CD4-positive, alpha-beta T cell treated with Interleukin-6 at 100 ng/mL for 8 hours (primary cell): ENCODE measurements at regions not wholly inside any gene's neighbourhood (a gene's known extent, or its start where the extent isn't known, plus 50 kb on each side); places are given as distances from the start of the nearest gene placed in this dataset.

Source experiments
- DNase-seq: peaks from one replicate; pipeline ENCODE4 v3.0.0-alpha.2; 2020; ENCODE audit warnings: mixed read lengths, low spot score

DNA sequence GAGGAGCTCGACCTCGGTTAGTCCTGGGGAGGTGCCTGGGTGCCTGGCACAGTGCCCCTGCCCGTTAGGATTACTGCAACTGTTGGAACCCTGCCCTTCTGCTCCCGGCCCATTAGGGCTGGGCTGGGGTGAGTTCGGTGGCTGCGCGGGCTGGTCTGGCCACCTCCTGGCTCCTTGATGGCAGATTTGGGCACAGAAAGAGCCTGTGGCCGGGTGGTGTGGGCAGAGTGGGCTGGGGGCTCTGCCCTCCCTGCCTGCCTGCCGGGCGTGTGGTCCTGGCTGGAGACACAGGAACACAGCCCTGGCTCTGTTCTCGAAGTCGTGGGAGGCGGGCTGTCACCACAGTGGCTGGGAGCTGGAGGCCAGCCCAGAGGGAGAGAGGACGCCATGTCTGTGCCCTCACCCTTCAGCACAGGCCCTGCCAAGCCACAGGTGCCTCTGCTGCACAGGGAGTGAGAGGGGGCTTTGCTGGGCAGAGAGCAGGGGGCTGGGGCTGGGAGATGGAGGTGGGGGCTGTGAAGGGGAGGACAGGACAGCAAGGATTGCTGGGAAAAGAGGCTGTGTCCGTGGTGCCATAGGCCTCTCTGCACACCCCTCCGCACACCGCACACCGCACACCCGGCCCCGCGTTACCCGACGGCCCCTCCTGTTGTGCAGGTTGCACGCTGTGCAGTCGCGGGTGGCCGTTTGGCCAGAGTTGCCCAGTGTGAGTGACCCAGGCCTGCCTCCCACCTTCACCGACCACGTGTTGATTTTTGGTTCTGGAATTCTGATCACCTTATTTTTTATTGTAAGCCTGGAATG, 236.6 kb upstream of the GSE1 start:
- DNase-seq: no peak

DNA sequence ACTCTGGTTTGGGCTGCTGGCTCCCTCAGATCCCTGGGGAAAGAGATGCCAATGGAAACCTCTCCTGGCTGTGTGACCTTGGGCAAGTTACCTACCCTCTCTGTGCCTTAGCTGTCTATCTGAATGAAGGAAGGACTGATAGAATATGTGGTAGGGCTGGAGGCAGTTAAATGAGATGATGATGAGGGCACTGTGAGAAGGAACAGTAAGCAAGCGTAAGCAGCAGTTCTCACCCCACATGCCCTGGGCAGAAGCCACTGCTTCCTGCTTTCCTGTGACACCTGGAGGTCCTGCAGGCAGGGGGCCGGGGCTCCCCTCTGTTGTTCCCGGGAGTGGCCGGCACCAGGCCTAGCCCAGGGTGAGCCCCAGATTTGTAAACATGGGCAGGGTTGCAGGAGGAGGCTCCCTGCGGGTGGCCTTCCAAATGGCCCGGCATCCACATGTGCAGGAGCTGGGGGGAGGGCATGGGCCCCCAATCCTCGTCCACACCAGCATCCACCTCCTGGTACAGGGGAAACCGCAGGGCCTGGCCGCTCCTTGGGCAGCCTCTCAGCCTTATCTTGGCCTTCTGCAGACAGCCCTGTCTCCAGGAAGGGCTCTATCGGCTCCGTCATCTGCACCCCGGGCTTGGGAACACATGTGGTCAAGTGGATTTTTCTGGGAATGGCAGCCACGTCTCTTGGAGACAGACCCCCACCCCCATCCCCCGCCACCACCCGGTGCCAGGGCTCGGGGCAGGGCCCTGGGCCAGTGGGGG, 235.6 kb upstream of the GSE1 start:
- no peak for DNase-seq

DNA sequence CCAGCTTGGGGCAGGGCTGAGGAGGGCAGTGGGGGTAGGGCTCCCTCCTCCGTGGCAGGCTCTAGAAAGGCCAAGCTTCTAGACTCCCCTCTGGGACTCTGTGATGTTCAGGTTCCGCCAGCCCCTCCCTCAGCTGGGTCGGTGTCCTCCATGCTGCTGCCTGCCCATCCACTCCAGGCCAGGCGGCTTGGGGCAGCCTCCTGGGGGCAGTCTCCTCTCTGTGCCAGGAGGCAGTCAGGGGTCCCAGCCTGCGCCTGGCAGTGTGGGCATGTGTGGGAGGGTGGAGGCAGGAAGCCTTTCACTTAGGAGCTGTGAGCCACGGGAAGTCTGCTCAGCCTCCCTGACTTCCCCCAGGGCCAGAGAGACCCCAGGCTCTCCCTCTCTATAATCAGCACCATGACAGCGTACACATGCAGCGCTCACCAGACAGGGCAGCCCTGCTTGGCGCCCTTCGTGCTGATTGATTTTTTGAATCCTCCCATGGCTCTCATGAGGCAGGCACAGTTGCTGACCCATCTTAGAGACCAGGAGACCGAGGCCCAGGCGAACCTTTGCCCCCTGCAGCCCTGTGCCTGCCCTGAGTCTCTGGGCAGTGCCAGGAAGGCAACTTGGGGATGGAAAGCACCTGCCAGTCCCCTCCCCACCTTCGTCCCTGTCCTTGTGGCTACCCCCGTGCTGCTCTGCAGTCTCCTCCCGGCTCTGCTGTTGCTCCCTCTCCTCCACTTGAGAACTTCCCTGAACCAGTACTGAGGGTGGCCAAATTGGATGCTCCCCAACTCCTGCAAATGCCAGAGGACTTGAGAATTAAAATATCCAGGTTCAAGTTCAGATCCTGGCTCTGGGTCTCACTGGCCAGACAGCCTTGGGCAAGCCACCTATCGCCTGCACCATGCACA, 234.7 kb upstream of the GSE1 start:
- no peak for DNase-seq

DNA sequence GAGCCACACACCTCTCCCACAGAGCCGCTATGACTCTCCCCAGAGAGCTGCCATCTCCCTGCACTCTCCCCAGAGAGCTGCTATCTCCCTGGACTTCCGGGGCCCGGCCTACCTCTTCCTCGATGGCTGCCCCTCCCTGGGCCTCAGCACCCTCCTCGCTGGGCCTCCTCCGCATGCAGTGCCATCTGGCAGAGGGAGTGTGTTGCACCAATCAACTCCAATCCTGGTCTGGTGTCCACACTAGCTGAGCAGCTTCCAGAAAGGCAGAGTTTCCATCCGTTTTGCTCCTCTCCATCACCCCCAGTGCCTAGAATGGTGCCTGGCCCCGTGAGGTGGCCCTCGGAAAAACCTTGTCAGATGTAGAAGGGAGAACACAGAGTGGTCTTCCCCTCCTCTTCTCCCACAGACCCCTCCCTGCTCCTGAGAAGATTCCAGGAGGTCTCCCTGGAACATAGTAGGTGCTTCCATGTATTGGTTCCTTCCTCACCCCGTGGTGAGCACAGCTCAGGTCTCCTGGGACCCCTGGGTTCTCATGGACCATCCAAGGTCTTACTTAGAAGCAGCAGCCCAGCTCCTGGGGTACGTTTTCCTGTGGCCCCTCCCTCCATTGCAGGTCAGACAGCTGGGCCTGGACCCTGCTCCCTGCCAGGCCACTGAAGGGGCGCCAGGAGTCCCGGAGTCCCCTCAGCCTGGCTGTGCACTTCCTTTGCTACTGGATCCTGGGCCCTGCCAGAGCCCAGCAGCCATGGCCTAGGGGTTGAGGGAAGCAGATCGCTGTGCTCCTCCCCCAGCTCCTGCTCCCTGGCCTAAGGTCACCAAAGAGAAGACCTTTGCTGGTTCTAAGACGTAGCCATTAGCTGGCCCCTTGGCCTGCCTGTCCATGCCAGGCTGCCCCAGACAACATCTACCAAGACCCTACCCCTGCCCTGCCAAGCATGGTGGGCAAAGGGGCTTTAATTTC, 233.8 kb upstream of the GSE1 start:
- no peak for DNase-seq

DNA sequence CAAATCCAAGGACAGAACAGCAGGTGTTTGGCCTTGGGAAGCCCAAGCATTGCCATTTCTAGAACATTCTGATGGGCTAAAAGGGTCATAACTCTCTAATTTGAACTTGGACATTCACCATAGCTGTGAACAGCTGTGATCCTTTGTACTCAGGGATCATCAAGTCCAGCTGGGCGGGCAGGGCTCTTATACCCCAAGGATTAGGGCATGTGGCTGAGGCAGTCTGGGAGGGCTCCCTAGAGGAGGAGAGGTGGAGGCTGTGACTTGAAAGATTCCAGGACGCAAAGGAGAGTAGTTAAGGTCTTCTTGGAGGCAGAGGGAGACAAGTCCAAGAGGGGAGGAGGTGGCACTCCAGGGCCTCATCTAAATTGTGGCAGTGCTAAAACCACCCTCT, 233.1 kb upstream of the GSE1 start:
- DNase-seq: no peak

DNA sequence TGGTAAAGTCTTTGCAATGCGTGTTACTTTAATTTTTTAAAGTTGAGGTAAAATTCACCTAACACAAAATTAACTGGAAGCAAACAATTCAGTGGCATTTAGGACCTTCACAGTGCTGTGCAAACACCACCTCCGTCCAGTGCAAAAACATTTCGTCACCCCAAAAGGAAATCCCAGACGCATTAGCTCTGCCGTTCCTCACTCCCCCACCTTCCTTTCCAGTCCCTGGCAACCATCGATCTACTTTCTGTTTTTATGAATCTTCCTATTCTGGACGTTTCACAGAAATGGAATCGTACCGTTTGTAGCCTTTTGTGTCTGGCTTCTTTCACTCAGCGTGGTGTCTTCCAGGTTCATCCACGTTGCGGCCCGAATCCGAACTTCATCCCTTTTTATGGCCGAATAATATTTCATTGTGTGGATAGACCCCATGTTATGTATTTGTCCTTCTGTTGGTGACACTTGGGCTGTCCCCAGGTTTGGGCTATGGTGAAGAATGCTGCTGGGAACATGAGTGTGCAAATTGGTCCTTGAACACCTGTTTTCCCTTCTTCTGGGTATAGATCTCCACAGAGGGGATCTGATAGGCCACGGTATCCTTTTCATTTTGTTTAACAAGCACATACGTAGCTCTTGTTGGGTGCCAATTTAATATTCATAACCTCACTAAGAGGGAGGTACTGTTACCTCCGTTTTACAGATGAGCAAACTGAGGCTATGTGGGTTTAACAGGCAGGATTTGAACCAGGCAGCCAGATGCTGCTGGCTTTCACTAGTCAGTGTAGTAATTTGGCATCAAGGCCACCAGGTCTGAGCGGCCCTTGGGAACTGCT, 232.0 kb upstream of the GSE1 start:
- DNase-seq: no peak

DNA sequence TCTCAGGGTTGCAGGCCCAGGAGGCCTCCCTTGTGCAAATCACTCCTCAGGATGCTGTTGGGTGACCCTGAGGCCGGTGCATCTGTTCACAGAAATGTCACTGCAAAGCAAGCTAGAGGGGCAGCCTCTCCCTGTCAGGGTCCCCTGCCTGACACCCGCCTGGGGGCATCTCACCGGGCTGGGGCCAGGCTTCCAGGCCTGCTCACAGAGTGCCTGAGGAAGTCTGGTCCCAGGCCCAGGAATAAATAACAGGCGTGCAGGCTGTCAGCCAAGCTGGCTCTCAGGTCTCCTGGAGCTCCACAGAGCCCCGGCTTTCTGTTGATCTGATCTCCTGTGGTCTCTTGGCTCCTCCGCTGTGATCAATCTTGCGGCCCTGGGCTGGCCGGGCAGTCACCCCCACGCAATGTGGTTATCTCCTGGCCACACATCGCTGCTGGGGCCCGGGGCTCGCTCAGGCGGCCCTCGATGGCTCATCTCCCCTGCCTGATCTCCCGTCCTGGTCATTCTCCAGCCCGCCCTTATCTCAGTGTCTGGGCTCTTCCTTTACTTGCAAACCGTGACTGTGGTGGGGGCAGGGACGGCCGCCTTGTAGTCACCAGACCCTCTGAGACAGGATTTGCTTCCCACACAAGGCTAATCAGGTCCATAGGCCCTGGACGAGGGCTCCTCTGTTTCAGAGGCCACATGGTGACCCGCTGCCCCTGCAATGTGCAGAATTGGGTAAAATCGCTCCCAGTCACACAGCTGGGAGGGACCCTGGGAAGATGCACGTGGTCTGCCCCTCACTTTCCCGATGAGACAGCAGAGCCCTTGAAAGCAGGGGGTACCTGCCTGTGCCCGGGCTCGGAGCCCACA, 231.2 kb upstream of the GSE1 start:
- no peak for DNase-seq

DNA sequence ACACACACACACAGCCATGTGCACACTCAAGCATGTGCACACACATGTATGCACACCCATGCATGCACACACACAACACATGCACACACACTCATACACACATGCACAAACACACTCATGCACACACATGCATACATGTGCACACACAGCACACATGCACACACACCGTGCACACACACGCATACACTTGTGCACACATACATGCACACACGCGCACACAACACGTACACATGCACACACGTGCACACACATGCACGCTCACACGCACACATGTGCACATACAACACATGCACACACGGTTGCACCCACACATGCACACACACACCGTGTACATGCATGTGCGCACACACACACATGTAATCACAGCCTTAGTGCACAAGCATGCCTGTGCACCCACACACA, 230.4 kb upstream of the GSE1 start:
- no peak for DNase-seq

DNA sequence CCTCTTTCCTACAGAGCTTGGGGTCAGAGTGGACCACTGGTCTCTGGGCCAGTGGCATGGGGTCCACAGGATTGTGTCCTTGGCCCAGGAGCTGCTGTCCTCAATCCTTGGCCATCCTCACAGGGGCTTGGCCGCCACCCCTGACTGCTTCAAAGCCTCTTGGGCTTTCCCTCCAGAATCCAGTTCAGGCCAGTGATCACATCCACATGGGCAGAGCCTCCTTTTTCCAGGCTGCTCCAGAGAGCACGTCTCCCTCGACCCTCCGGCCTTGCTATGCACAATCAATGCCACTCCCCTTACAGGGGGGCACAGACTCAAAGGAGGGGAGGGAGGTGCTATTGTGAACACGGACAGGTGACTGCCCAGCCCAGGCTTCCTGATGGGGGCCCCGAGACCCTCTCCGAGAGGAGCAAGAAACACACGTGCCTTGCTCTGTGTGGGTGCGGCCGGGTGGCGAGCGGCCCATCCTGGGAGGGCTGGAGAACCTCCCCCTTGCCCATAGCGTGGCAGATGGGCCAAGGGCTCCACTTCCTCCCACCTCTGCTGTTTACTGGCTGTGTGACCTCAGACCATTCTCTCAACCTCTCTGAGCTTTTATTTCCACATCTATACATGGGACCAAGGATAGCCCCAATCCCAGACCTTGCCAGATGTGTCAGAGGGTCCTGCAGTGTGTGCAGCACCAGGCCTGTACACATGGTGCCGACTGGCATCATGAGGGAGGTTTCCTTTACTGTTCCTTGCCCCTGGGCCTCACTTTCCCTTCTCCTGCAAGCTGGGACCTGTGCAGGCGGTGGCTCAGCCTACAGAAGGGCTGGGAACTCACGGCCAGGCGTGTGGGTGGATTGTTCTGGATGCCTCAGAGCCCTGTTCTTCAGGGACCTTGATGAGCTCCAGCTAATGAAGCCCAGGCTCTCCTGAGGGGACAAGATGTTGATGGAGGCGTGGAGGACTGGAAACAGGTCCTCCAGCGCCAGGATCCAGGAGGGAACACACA, 229.0 kb upstream of the GSE1 start:
- no peak for DNase-seq

DNA sequence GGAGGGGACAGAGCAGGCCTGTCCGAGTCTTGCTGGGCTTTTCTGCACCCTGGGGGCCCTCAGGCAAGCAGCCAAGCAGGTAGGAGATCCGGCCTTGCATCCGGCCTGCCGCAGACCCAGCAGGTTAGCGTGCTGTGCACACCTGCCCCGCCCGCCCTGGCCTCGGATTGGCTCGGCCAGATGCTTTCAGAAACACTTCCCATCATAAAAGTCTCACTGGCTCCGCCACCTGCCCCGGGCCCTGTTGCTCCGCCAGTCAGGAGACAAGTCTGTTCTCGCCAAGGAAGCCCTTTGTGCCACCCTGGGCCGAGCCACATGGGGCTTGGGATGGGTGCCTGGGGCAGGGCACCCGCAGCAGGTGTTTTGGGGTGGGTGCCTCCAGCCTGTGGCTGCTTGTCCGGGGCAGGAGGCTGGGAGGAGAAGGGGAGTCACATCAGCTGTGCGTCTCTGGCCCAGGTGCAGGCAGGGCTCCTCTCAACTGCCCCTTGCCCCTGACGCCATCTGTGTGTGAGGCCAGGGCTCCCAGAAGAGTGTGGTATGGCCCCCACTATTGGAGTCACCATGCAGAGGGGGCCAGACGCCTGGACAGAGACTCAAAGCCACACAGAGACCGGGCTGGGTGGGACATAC, 228.2 kb upstream of the GSE1 start:
- DNase-seq: no peak

DNA sequence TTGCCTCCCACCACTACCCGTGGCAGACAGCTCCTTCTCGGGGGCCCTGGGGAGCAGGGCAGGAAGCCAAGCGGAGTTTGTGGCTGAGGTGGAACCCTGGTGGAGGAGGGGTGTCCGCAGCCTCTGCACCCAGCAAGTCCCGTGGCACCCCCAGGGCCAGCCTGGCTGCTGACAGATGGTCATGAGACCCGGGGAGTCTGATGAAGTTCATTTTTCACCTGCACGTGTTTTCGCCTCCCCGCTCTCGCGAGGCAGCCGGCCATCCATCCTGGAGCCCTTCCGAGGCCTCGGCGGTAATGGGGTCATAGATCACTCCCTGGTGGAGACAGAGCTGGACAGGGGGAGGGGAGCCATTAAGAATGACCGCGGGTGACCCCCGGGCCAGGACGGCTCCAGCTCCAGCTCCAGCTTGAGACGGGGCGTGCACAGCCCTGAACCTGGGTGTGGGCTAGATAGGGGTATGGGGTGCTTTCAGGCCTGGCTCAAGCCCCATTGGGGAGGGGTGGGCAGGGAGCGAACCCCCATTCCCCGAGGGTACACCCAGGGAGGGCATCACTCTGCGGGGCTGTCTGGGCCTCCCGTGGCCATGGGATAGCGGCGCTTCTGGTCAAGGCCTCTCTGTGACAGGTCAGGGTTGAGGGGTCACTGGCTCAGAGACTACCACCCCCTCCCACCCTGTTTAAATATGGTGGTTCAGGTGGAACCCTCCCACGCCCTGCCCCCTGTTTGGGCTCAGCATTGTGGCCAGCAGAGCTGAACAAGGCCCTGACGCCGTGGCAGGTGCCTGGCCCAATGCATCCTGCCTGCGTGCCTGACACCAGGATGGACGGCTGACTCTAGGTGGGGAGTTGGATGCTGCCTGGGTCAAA, 227.4 kb upstream of the GSE1 start:
- DNase-seq: no peak

DNA sequence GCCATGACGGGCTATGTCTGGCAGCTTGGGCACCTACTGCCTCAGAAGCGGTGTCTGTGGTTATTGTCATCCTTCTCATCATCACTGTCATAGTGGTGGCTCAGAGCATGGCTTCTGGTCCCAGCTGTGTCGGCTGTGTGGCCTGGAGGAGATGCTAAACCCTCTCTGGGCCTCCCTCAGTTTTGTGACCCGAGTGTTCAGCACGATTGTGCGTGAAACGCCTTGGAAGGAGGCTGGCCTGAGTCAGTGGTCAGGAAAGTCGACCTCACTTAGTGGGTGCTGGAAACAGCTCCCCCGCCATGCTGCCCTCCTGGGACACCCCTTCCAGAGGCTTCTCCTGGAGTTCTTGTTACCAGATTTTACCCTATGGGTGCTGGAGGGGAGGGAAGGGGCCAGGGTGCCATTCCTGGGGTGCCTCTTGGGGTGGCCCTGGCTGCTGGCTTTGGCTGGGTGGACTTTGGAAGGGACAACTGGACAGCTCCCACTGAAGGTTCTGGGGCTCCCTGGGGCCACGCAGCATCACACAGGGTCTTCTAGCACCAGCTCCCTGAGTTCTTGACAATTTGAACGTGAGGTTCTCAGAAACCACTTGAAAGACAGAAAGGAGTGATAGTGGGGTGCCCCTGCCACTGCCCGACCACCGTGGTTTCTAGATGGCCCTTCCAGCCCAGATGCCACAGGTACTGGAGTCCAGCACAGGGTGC, 226.5 kb upstream of the GSE1 start:
- DNase-seq: no peak

DNA sequence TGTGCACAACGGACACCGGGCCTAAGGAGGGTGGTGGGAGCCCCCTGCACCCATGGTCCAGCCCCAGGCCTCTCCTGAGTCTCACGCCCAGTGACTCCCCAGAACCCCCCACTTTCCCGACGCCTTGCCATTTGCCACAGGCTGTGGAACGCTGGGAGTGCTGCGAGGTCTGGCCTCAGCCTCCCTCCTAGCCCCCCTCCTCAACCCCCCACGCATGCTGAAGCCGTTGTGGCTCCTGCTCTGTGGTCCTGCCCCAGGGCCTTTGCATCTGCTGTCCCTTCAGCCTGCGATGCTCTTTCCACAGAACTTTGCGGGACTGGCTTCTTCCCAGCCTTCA, 226.0 kb upstream of the GSE1 start:
- no peak for DNase-seq

DNA sequence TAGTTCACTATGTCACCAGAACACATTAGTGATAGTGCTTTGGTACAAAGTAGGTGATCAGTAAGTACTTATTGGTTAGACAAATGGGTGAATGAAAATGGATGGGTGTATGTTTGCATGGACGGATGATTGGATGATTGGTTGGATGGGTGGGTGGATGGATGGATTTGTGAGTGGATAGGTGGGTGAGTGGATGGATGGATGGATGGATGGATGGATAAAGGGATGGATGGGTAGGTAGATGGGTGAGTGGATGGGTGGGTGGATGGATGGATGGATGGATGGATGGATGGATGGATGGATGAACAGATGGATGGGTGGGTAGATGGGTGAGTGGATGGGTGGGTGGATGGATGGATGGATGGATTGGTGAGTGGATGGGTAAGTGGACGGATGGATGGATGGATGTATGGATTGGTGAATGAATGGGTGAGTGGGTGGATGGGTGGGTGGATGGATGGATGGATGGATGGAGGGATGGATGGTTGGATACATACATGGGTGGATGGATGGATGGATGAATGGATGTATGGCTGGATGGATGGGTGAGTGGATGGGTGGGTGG, 225.3 kb upstream of the GSE1 start:
- DNase-seq: no peak

DNA sequence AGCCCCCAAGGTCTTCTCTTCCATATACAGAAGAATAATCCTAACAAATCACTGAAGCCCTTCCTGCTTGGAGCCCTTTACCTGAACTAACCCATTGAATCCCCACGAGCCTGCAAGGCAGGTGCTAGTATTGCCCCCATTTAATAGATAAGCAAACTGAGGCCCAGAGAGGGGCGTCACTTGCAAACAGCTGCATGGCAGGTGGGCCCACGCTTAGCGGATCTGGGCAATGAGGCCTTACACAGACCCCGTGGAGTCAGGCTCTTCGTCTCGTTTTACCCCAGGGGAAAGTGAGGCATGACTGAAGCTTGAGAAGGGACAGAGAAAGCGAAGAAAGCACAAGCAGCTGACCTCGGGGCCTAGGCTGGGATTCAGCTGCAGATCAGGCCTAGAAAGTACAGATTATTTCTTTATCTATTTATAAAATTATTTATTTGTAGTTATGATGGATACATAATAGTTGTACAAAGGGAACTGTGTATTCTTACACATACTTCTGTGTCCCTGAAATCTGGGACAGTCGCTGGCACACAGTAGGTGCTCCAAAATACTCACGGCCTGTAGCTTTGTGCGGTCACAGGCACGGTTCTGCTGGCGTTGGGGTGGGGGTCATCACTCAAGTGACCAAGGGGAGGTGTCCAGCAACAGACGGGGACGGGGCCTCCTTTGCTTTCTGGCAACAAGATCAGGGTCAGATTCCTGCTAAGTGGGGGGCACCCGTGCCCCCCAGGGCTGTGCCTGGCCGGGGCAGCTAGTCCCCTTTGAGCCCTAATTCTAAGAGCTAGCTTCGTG, 223.2 kb upstream of the GSE1 start:
- DNase-seq: no peak
